ENCODE measurements at regions not wholly inside any gene's neighbourhood (a gene's known extent, or its start where the extent isn't known, plus 50 kb on each side); places are given as distances from the start of the nearest gene placed in this dataset.
"Not testable (repeated sequence)": the region's sequence is repeated elsewhere in the genome, so short reads cannot be mapped to it uniquely, and the experiment has no call there.

DNA sequence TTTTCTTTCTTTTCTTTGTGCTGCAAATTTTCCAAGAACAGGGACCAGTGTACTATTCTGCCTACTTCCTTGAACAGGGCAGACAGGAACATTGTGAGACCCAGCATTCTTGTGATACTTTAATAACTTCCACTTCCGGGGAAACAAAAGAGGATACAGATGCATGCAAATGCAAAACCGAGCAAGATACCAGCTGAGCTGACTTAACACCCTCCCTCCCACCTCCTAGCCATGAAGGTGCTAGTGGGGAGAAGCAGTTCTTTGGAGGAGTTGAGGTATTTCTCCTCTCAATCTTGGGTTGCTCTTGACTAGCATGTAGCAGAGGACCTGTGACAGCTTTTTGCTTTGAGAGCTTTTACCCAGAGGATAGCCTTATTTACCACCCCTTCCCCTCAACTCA, 111.2 kb downstream of the KLF5 start:
- no peak overlapping the region for H3K27ac ChIP-seq (ENCODE audit: low read depth, low read length)
- no peaks in the 10 kb centered on the region for H3K4me1 ChIP-seq (ENCODE audit: control insufficient read depth, insufficient read depth, low read length)

DNA sequence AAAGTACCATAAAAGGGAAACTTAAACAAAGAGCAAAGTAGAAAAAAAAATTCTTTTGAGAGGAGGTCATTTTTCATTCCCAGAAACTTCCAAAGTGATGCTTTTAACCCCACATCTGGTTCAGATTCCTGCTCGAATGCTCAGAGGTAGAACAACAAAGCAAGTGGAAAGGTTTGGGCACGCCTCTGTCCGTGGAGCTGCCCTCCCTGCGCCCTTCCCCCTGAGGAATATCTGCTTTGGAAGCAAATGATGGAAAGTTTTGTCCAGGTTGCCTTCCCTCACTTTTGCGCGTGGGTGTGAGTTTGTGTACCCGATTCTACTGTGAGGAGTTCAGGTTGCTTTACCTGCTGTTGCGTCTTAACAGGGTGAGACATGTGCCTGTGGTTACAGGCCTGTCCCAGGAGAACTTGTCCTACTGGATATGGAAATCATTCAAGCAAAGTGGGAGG, 110.2 kb downstream of the KLF5 start:
- Histone ChIP-seq H3K4me1 (ENCODE audit: control insufficient read depth, insufficient read depth, low read length) (no peaks in the 10 kb centered on the region), H3K27ac (ENCODE audit: low read depth, low read length) (no peak overlapping the region)

More for the DNA sequence above, 111.2 kb downstream of the KLF5 start:
- no peak overlapping the region for H3K9ac ChIP-seq (ENCODE audit: low read length)
- H3K27me3 ChIP-seq (ENCODE audit: control insufficient read depth, insufficient read depth, low read length) = no peaks in the 10 kb centered on the region
- H3K36me3 ChIP-seq (ENCODE audit: control insufficient read depth, insufficient read depth, low read length) = no peaks in the 10 kb centered on the region
- no peak overlapping the region for H3K4me3 ChIP-seq (ENCODE audit: low read length)

DNA sequence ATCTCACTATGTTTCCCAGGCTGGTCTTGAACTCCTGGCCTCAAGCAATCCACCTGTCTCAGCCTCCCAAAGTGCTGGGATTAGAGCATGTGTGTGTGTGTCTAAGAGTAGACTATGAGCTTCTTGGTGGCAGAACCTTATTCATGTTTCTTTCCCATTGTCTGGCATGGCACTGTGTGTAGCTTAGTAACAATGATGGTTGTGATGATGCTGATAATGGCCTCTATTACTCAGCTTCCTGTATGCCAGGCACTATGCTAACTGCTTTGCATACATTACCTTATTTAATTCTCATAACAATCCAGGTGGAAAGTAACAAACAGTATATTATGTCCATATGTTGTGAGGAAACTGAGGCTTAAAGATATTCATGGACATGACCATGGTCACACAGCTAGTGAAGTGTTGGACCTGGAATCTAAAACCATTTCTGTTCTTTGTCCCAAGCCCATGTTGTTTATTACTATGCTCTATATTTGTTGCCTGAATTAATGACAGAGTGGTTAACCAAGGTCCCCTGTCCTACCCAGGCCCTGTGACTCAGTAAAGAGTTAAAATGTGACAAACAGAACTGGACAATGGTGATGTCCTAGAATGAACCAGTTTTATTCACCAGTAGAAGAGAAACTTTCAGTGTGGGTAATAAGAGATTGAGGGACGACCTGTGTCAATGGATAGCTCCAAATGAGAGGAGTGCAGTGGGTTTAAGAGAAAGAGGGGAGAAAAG, 109.6 kb downstream of the KLF5 start:
- no peaks in the 10 kb centered on the region for H3K4me1 ChIP-seq (ENCODE audit: control insufficient read depth, insufficient read depth, low read length)
- no peak overlapping the region for H3K4me3 ChIP-seq (ENCODE audit: low read length)
- H3K9ac ChIP-seq (ENCODE audit: low read length) = no peak overlapping the region
- no peak overlapping the region for H3K27ac ChIP-seq (ENCODE audit: low read depth, low read length)
- no peaks in the 10 kb centered on the region for H3K27me3 ChIP-seq (ENCODE audit: control insufficient read depth, insufficient read depth, low read length)
- no peaks in the 10 kb centered on the region for H3K36me3 ChIP-seq (ENCODE audit: control insufficient read depth, insufficient read depth, low read length)

More for the DNA sequence above, 110.2 kb downstream of the KLF5 start:
- Histone ChIP-seq H3K4me3 (ENCODE audit: low read length) (no peak overlapping the region), H3K9ac (ENCODE audit: low read length) (no peak overlapping the region), H3K27me3 (ENCODE audit: control insufficient read depth, insufficient read depth, low read length) (no peaks in the 10 kb centered on the region), H3K36me3 (ENCODE audit: control insufficient read depth, insufficient read depth, low read length) (no peaks in the 10 kb centered on the region)

DNA sequence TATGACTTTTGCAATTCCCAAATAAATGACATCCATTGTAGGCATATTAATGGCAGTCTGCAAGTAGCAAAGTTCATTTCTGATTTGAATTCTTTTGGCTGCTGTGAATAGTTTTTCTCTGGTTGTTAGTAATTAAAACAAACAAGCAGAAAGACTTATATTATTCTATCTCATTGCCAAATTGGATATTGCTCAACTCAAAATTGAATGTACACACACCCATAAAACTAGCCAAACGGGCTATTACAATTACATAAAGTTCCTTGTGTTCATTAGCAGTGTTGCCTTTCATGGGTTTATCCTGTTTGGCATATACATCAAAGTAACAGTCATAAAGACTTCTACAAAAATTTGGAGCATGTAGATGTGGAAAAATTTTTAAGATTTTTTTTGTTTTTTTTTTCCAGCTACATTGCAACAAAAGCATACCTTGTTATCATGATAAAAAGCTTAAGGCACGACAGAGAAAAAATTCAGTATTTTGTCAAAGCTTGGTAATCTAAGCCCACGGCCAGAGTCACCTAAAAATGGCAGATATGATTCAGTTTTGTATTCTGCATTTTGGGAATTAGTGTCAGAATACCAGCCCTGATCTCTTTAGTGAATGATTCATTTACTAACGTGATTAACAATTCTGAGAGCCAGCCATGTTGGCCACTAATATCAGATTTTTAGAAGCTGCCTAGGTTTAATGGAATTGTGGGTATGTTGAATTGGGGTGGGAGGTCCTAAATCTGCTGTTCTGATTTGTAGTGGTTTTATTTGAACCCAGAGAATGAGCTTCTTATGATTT, 108.4 kb downstream of the KLF5 start:
- H3K27me3 ChIP-seq (ENCODE audit: control insufficient read depth, insufficient read depth, low read length) = no peaks in the 10 kb centered on the region
- H3K4me1 ChIP-seq (ENCODE audit: control insufficient read depth, insufficient read depth, low read length) = no peaks in the 10 kb centered on the region
- H3K27ac ChIP-seq (ENCODE audit: low read depth, low read length) = no peak overlapping the region
- H3K4me3 ChIP-seq (ENCODE audit: low read length) = no peak overlapping the region
- H3K9ac ChIP-seq (ENCODE audit: low read length) = no peak overlapping the region
- H3K36me3 ChIP-seq (ENCODE audit: control insufficient read depth, insufficient read depth, low read length) = no peaks in the 10 kb centered on the region

DNA sequence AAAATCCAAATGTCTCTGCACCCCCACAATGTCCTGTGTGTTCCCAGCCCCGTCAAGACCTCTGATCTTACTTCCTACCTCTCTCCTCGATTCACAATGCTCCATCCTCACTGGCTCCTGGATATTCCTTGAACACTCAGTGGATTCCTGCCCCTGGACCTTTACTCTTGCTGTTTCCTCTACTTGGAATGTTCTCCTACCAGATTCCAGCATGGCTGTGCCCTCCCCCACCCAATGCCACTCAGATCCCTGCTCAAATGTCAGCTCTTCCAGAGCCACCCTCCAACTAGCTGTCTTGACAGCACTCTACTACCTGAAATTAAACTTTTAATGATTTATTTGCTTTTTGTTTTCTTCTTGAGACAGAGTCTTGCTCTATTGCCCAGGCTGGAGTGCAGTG, 107.4 kb downstream of the KLF5 start:
- Histone ChIP-seq H3K4me1 (ENCODE audit: control insufficient read depth, insufficient read depth, low read length) (no peaks in the 10 kb centered on the region), H3K9ac (ENCODE audit: low read length) (no peak overlapping the region), H3K36me3 (ENCODE audit: control insufficient read depth, insufficient read depth, low read length) (no peaks in the 10 kb centered on the region), H3K27me3 (ENCODE audit: control insufficient read depth, insufficient read depth, low read length) (no peaks in the 10 kb centered on the region), H3K27ac (ENCODE audit: low read depth, low read length) (no peak overlapping the region), H3K4me3 (ENCODE audit: low read length) (no peak overlapping the region)

DNA sequence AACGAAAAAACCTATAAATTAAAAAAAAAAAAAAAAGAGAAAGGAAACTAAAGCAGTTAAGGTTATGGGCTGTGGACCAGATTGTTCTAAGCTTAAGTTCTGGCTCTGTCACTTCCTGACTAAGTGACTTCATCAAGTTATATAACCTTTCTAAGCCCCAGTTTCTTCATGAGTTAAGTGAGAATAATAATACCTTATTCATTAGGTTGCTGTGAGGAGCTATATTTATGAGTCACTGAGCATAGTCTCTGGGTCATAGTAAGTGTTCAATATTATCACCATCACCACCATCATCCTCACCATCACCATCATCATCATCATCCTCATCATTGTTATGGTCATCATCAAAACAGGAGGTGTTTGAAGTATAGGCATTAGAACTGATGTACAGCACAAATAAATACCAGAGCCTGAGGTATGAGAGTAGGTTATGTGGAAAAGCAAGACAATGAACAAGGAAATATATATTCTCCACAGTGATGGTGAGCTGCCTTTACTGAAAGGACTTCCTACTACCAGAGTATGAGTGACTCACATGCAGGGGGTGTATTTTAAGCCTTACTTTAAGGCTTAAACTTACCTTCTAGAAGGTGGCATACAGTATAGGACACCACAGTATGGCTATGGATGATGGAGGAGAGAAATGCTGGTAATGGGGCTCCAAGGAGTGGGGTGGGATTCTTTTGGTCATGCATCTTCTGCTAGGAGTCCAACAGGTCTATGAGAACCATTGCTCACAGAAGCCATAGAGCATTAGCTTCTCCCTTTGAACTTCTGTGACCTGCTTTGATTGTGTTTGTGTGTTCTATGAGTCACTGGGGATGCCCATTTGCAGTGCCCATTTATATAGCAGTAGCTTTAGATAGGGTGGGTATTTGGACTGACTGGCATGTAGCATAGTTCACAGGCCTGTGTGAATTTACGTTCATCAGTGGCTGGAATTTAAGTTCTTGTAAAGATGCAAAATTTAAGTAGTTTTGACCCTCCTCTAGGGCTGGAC, 104.4 kb downstream of the KLF5 start:
- no peaks in the 10 kb centered on the region for H3K36me3 ChIP-seq (ENCODE audit: control insufficient read depth, insufficient read depth, low read length)
- no peak overlapping the region for H3K9ac ChIP-seq (ENCODE audit: low read length)
- no peaks in the 10 kb centered on the region for H3K27me3 ChIP-seq (ENCODE audit: control insufficient read depth, insufficient read depth, low read length)
- no peaks in the 10 kb centered on the region for H3K4me1 ChIP-seq (ENCODE audit: control insufficient read depth, insufficient read depth, low read length)
- H3K27ac ChIP-seq (ENCODE audit: low read depth, low read length) = no peak overlapping the region
- no peak overlapping the region for H3K4me3 ChIP-seq (ENCODE audit: low read length)

DNA sequence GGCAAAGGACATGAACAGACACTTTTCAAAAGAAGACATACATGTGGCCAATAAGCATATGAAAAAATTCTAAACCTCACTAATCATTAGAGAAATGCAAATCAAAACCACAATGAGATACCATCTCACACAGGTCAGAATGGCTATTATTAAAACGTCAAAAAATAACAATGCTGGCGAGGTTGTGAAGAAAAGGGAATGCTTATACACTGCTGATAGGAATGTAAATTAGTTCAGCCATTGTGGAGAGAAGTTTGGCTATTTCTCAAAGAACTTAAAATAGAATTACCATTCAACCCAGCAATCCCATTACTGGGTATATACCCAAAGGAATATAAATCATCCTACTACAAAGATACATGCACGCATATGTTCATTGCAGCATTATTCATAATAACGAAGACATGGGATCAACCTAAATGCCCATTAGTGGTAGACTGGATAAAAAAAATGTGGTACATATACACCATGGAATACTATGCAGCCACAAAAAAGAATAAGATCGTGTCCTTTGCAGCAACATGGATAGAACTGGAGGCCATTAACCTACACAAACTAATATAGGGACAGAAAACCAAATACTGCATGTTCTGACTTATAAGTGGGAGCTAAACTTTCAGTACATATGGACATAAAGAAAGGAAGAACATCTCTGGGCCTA, 101.7 kb downstream of the KLF5 start:
- not testable (repeated sequence) for H3K4me1 ChIP-seq (ENCODE audit: control insufficient read depth, insufficient read depth, low read length); H3K27me3 ChIP-seq (ENCODE audit: control insufficient read depth, insufficient read depth, low read length); H3K9ac ChIP-seq (ENCODE audit: low read length); H3K27ac ChIP-seq (ENCODE audit: low read depth, low read length); H3K36me3 ChIP-seq (ENCODE audit: control insufficient read depth, insufficient read depth, low read length); H3K4me3 ChIP-seq (ENCODE audit: low read length)

DNA sequence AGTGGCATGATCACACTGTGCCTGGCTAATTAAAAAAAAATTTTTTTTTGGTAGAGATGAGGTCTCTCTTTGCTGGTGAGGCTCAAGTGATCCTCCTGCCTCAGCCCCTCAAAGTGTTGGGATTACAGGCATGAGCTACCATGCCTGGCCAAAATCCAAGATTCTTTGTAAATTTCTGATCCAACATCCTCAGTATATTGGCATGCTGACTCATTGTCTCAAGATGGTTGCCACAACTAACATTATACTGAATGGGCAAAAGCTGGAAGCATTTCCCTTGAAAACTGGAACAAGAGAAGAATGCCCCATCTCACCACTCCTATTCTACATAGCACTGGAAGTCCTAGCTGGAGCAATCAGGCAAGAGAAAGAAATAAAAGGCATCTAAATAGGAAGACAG, 100.0 kb downstream of the KLF5 start:
- Histone ChIP-seq H3K9ac (ENCODE audit: low read length) (no peak overlapping the region), H3K4me3 (ENCODE audit: low read length) (no peak overlapping the region), H3K27me3 (ENCODE audit: control insufficient read depth, insufficient read depth, low read length) (no peaks in the 10 kb centered on the region), H3K27ac (ENCODE audit: low read depth, low read length) (no peak overlapping the region), H3K36me3 (ENCODE audit: control insufficient read depth, insufficient read depth, low read length) (no peaks in the 10 kb centered on the region), H3K4me1 (ENCODE audit: control insufficient read depth, insufficient read depth, low read length) (no peaks in the 10 kb centered on the region)

DNA sequence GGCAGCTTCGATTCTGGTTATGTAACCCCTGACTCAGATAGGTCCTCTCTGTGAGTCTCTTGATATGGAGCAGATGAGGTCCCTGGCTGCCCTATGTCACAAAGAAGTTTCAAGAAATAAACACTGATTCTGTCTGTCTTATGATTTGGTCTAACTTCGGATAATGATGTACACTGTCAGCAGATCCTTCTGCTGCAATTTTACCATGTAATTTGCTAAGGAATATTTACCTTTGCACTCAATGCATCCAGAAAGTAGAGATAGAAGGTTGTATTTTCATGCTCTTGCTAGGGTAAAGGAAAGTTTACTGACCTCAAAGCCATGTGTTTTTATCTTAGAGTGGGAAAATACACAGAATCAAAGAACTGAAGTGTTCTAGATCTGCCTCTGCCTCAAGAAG, 98.2 kb downstream of the KLF5 start:
- H3K4me3 ChIP-seq (ENCODE audit: low read length) = no peak overlapping the region
- H3K27me3 ChIP-seq (ENCODE audit: control insufficient read depth, insufficient read depth, low read length) = no peaks in the 10 kb centered on the region
- no peak overlapping the region for H3K27ac ChIP-seq (ENCODE audit: low read depth, low read length)
- H3K9ac ChIP-seq (ENCODE audit: low read length) = no peak overlapping the region
- H3K36me3 ChIP-seq (ENCODE audit: control insufficient read depth, insufficient read depth, low read length) = no peaks in the 10 kb centered on the region
- no peaks in the 10 kb centered on the region for H3K4me1 ChIP-seq (ENCODE audit: control insufficient read depth, insufficient read depth, low read length)

DNA sequence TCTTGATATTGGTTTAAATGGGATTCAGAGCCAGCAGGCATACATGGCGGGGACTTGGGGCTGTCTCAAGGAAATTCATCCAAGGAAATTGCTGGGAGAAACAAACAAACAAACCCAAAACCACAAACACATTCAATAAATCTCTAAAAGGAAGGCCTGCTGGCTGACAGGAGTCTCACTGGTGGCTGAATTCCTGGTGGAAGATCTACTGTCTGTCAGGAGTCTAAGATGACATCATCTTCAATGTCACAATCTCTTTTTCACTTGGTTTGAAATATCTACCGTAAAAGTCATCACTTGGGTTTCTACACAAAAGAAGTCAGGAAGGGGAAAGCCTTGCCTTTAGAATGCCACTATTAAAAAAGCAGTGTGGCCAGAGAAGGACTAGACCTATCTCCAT, 87.9 kb downstream of the KLF5 start:
- H3K9ac ChIP-seq (ENCODE audit: low read length) = no peak overlapping the region
- no peak overlapping the region for H3K4me3 ChIP-seq (ENCODE audit: low read length)
- no peak overlapping the region for H3K27ac ChIP-seq (ENCODE audit: low read depth, low read length)
- no peaks in the 10 kb centered on the region for H3K36me3 ChIP-seq (ENCODE audit: control insufficient read depth, insufficient read depth, low read length)
- H3K4me1 ChIP-seq (ENCODE audit: control insufficient read depth, insufficient read depth, low read length) = no peaks in the 10 kb centered on the region
- H3K27me3 ChIP-seq (ENCODE audit: control insufficient read depth, insufficient read depth, low read length) = no peaks in the 10 kb centered on the region

DNA sequence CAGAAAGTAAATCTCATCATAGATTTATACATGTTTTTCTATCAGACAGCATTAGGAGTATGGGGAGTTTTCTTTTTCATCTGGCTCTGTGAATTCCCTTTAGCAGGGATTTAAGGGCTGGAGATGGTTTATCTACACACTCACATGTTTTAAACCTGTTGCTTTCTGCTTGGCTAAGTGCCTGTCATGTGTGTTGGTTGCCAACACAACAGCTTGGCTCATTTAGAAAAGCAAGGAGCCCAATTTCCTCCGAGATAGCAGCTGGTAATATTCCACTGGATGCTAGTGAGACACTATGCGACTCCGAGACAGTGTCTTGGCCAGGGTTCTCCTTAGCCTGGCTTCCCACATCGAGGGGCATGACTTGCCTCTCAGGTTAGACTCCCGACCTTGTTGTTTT, 83.3 kb downstream of the KLF5 start:
- Histone ChIP-seq H3K27ac (ENCODE audit: low read depth, low read length) (no peak overlapping the region), H3K36me3 (ENCODE audit: control insufficient read depth, insufficient read depth, low read length) (no peaks in the 10 kb centered on the region), H3K27me3 (ENCODE audit: control insufficient read depth, insufficient read depth, low read length) (no peaks in the 10 kb centered on the region), H3K4me1 (ENCODE audit: control insufficient read depth, insufficient read depth, low read length) (no peaks in the 10 kb centered on the region), H3K4me3 (ENCODE audit: low read length) (no peak overlapping the region), H3K9ac (ENCODE audit: low read length) (no peak overlapping the region)

Measured in rectal smooth muscle tissue (tissue), 1 donor.